ENCODE measurements at regions not wholly inside any gene's neighbourhood (a gene's known extent, or its start where the extent isn't known, plus 50 kb on each side); places are given as distances from the start of the nearest gene placed in this dataset.
A peak's percentile ranks its signal among the peaks of the same experiment; 100 is the strongest.
"Not testable (repeated sequence)": the region's sequence is repeated elsewhere in the genome, so short reads cannot be mapped to it uniquely, and the experiment has no call there.

DNA sequence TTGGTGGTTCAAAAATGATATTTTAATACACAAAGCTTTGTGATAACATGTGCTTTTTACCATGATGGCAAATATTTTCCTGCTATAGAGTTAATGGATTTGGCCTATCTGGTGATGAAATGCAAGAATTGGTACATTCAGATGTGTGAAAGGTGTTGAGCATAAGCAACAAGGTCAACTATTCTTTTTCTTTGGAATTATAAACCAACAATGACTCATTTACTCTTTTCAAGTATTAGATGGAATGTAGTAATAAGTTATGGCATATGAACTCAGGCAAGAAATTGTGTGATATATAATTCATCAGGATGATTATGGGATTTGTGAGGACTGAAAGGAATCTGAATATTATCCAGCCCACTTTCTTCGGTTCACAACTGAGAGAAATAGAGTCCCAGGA is 471.4 kb downstream of the ETNK1 start:
- no peak for DNase-seq

DNA sequence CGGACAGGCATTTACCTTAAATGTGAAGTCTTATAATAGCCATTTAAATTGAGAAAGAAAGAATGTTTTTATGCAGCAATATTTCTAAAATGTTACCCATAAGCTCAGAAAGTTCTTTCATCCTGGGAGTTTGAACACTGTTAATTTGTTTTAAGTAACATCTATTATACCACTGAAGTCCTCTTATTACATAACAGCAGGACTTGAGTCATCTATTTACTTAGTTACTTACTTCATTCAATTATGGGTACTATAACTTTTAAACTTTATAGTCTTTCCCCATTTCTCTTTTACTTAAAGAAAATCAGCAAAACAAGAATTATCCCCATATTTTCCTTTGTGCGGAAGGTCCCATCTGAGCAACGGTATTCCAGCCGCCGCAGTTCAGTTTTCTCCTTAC is 473.1 kb downstream of the ETNK1 start:
- DNase-seq: no peak

DNA sequence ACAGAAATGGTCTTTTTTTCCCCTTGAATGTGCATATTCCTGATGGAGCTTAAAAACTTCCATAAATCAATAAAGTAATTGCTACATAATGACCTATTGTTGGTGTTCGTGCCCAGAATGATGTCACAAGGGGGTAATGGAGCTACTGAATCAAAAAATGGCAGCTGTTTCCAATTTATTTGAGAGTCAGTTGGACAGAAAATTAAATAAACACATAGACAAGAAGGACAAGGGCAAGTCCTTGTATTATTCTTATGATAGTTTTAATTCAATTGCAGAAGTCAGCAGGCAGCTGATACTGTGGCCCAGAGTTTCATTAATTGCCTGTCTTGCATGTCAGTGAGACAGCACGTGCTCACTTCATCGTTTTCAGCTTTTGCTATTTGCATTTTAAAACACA is 473.5 kb downstream of the ETNK1 start:
- DNase-seq: no peak

DNA sequence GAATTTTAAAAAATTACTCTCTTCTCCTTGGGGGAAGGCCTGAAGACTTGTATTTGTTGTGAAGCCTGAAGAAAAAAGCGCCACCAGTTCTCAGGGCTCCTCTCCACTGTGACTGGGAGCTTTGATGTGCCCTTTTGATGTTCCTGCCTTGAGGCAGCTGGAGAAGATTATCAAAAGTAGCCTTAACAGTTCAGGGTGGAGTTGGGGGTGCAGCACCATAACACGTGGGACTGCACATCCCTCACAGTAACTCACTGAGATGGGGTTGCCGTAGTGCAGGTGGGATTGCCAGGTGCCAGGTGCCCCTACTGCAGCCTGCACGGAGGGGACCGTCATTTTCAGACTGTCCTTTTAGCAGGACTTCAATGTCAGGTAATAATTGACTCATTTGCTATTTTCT is 474.1 kb downstream of the ETNK1 start:
- no peak for DNase-seq

DNA sequence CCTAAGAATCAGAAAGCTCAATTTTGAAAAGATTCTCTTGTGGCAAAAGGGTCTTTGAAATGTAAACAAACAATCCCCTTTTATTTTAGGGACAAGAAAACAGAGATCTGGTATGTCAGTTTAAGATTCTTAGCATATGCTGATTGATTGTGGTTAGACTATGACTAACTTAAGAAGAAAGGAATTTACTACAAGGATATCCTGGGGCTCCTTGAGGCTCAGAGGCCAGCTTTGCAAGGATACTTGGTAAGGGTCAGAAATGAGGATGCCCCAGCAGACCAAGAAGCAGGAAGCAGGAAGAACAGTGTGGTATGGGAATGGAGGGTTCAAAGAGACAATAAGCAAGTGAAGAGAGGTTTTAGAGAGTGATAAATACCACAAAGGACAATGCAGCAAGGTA is 474.6 kb downstream of the ETNK1 start:
- DNase-seq: no peak

DNA sequence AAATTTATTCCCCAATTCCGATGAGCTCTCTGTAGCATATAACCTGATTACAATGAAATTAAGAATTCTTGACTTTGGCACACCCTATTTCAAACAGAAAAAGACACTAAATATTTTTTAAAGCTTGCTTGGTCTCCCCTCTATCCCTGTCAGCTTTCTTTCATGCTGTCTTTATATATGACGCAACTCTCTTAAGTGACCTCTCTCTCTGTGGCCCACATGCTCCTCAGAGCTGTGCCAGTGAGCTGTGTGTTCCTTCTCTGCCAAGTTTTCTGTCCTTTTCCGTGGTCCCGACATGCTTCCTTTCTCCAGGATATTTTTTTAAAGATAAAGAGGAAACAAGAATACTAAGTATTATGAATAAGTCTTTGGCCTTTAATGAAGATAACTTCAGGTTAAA is 484.0 kb downstream of the ETNK1 start:
- no peak for DNase-seq

DNA sequence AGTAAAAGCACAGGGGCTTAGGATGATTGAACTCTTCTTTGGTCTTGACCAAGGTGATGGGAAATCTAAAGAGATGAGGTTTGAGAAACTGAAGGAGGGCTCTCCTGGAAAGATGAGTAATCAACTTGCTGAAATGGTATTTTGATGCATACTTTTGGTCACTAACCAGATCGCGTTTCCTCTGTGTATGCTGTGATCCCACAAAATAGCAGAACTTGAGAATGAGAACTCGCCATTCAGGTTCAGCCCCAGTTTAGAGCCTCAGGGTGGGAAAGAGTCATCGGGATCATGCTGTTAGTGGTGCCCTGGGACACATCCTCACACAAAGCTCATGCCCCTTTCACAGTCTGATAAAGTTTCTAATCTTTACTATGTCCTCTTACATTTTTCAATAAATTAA is 488.8 kb downstream of the ETNK1 start:
- no peak for DNase-seq

DNA sequence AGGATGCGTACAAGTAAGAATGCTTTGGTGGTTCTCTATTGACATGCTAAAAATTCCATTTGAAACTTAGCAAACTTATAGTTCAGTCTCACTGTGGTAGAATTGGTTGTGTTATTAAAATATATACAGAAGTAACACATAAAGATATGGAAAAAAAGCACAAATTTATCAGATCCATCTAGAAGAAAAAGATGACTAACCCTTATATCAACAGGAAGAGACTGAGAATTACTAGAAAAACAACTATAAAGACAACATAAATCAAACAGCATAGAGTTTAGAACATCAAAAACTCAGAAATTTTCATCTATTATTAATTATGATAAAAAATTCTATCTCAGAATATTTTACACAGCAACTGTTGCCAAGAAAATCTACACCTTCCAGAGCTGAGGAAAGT is 491.0 kb downstream of the ETNK1 start:
- no peak for DNase-seq

DNA sequence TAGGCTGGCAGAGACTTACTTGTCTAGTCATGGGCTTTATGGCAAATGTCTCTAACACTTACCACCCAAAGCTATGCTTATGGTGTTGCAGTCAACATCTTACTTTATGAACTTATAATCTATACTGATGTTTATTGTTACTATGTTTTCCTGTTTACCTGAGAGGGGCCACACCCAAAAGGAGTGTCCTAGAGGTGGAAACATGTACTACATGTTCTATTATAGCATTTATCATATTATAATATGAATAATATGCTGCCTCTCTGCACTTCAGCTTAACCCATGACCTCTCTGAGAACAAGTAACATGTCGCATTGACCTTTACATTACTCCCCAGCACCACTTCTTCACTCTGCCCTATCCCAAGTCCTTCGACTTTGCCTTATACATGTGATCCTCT is 501.8 kb downstream of the ETNK1 start:
- peak; percentile 22 for DNase-seq

DNA sequence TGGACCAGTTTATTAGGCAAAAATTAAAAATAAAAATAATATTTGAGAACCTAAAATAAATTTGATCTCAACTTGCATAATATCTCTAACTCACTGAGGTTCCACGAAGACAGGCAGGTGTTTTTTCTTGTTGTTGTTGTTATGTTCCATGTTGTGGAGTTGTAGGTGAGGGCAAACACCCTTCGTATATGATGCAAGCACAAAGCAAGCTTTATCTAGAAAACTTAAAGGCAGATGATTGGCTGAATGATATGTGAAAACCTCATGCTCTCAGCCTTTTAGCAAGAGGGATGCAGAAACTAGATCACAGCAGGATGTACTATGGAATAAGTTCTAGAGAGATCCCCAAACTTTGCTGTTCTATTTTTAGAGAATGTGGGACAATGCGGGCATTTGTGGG is 502.7 kb downstream of the ETNK1 start:
- no peak for DNase-seq

DNA sequence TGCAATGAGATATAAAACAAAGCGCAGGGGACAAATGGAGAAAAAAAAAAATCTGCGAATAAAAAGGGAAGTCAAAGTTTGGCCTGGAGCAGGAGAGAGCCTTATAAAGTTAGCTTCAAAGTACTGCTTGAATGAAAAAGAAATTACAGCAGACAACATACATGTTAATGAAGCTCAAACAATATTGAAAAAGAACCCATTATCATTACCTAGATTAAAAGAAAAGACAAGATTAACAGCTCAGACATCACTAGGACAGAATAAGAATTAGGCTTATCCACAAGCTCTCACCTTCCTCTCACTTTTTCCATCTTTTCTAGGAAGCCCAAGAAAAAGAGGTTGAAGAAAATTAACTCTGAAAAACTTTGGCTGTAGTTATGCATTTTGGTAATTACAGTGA is 503.5 kb downstream of the ETNK1 start:
- no peak for DNase-seq

DNA sequence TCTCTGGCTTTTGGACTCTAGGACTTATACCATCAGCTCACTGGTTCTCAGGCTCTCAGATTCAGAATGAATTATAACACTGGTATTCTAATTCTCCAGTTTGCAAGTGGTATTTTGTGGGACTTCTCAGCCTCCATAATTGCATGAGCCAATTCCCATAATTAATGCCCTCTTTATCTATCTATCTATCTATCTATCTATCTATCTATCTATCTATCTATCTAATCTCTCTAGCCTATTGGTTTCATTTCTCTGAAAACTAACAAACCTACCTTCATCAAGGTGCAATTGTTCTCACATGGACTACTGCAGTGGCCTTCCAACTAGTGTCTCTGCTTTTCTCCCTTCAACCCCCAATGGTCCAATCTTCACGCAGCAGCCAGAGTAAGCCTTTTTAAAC is 507.4 kb downstream of the ETNK1 start:
- no peak for DNase-seq

DNA sequence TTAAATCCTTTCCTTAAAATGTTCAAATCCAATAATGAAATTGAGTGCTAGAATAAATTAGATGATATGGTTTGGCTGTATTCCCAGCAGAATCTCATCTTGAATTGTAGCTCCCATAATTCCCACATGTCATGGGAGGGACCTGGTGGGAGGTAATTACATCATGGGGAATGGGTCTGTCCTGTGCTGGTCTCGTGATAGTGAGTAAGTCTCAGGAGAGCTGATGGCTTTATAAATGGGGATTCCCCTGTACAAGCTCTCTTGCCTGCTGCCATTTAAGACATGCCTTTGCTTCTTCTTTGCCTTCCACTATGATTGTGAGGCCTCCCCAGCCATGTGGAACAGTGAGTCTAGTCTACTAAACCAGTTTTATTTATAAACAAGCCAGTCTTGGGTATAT is 508.5 kb downstream of the ETNK1 start:
- no peak for DNase-seq

DNA sequence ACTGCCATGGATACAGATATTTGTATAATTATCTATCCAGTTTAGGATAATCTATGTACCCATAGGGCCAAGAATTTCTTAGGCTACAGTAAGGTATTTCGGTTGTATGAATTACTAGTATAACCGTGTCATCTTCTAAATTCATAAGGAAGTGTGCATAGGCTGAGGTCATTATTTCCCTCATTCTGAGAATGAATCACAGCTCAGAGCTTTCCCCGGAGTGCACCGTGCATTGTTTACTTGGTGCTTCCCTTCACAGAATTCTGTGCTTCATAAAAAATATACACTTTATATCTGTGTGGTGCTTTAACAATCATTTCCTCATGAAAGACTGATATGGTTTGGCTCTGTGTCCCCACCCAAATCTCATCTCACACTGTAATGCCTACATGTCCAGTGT is 514.1 kb downstream of the ETNK1 start:
- no peak for DNase-seq

DNA sequence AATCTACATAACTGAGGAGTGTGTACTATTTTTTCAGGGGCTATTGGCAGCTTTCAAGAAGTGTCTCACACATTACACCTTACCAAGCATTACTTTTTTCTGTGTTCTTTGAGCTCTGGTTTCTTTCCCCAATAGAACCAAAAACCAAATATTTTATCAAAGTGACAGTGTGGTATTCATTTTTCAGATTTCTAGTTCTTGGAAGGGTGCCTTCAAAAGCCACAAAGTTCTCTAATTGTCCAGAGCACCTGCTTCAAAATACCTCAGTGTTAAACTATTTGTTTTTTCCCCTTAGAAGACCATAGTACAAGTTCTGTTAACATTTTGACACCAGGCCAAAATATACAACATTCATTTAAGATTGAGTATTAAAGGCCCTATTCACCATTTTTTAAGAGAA is 515.7 kb downstream of the ETNK1 start:
- DNase-seq: no peak

DNA sequence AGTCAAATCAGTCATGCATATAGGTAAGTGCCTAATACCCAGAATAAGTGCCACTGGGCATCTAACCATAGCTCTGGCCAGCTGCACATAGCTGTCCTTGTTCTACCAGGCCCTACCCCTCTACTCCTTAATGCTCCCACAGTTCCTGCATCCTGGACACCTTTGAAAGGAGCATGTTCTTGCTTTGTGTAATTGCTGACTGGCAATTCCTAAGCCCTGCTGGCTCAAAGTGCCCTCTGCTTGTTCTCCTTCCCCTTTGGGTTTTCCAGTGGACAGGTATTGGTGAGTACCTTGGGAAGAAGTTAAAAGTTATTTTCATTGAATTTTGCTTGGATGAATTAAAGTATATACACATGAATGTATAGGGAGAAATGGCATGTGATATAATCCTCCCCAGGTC is 516.4 kb downstream of the ETNK1 start:
- no peak for DNase-seq

DNA sequence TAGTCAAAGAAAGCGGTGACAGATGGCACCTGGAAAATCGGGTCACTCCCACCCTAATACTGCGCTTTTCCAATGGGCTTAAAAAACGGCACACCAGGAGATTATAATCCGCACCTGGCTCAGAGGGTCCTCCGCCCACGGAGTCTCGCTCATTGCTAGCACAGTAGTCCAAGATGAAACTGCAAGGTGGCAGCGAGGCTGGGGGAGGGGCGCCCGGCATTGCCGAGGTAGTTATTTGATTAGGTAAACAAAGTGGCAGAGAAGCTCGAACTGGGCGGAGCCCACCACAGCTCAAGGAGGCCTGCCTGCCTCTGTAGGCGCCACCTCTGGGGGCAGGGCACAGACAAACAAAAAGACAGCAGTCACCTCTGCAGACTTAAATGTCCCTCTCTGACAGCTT is 521.1 kb downstream of the ETNK1 start:
- not testable (repeated sequence) for DNase-seq

DNA sequence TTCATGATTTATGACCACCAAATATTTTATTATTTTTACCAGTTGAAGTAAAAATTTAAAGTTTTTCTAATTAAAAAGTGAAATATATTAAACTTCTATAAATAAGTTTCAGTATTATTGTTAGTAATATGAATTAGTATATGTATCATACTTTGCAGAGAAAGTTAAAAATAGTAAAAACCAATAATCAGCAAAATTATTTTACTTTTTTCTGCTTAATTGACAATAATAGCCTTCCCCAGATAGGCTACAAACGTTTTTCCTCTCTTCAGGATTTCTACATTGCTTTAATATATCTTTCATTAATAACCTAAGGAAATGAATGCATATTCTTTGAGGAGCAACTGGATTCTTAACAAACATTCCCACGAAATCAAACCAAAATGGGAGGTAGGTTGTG is 543.5 kb downstream of the ETNK1 start:
- no peak for DNase-seq

DNA sequence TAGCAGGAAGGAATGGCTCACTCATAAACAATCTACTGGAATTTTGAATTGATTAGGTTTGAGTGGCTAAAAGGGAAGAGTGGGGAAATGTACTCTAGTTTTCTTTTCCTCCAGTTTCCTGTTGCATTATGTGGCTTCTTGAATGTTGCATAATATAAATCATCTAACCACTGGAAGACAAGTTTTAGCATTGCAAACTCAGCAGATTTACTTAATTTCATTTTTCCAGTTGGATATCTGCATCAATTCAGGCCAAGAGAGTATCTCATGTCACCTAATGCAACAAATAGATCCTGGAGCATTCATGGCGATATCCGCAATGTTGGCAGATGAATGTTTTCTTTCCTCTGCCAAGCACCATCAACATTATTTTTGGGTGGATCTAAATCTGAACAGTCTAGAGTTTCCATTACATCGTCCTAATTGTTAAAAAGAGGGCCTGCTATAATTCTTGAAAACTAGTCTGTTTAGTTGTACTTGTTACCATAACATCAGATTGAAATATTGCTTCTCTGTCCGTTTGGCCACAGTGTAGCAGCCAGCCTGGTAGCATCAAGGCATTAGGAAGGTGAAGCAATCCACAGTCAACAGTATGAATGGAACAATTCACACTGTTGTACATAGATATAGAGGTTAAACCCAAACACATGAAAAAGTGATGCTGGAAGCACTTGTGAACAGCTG is 544.2 kb downstream of the ETNK1 start:
- DNase-seq: no peak

DNA sequence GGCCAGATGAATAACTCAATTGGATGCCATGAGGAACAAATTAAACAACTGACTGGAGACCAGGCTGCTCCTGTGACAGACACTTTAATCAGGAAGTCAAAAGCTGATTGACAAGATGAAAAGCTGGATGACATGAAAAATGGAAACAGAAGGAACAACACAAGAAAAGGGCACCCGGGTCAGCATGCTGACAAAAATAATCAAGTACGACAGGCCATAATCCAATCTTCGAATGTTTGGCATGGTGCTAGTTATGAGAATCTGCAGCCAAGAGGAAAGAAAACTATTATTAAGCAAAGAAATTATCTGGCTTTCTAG is 544.7 kb downstream of the ETNK1 start:
- no peak for DNase-seq

DNA sequence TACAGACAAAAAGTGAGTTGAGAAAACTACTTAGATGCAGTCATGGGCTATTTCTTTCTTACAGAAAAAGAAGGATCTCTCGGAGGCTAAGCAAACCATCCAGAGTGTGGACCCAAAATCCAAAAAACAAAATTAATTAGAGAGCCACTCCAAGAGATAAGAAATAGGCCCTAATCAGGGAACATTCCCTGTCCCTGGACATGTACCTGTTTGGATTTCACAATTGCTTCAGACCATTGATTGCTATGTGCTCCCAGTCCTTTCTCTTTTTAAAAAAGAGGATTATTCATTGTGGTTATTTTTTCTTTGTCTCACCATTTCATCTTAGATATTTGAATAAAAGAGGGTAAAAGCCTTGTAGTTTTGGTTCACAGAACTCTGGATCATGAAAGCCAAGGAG is 549.9 kb downstream of the ETNK1 start:
- no peak for DNase-seq

DNA sequence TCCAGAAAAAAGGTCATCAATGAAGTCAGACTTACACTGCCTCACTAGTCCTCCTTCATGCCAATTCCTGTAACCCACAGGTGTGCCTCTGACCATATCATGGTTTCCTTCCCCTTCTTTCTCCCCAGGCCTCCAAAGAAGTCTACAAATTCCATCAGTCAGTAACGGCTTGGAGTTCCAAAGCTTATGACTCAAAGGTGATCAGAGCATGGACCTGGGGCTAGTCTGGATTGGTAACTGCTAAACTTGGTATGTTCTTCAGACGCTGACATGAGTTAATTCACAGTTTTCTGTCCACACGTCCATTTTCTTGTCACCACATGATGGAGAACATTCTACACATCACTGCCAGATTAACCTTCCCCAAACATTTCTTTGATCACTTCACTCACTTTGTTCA is 560.4 kb downstream of the ETNK1 start:
- DNase-seq: no peak

DNA sequence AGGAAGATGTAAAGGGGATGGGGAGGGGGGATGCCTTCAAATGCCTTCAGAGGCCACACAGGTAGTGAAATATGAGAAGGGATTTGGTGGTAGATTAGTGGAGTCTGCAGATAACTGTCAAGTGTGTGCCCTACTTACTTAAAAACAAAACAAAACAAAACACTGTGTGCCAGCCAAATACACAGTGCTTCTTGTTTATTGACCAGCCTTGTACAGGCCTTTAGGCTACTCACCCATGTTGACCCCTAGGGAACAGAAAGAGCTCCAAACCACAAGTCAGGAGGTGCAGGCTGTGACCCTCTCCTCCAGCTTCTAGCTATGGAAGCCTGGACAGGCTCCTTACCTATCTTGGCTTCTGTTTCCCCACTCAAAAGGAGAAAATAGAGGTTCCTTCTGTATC is 562.0 kb downstream of the ETNK1 start:
- no peak for DNase-seq

DNA sequence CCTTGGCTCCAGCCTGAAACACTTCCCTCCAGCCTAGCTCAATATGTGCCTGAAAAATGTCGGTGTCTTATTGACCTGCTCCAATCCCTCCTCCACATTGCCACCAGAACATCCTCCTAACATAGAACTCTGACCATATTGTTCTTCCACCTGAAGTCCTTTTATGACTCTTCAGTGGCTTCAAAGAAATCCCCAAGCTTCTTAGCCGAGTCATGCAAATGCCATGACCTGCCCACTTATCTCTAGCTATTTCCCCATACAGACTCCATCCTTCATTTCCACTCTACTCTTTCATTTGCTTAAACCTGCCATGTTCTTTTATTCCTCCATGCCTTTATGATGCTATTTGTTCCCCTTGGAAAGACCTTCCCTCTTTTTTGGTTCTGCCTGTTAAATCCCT is 568.6 kb downstream of the ETNK1 start:
- DNase-seq: no peak

DNA sequence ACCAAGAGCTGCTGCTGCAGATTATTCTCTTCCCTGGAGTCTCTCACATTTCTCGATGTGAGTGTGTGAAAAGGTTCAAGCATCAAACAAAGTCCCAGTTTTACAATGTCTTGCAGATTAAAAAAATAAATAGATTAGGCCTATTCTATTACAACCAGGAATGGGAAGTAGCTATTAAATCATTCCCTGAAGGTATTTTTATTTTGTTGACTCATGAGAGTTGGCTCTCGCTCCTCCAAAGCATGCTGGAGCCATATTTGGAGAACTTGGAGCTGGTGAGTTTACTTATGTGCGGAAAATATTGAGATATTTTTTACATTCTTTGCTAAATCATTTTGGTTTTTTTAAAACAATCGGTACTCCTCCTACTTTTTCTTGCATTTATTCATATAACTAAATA is 572.3 kb downstream of the ETNK1 start:
- no peak for DNase-seq

DNA sequence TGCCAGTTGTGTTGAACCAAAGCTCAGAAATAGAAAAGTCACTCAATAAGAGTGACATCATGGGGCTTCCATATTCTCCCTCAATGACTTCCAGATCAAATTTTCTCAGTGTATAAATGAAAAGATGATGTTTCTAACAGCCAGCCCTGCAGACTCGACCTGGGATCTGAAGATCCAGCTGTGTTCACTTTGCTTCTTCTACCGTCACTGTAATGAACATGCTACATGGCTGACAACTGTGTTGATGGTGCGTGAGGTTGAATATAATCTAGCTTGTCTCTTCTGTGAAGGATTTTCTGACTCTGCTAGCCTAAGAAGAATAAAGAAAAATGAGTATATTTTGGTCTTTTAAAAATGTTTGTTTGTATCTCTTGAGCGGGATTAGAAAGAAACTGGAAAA is 577.8 kb downstream of the ETNK1 start:
- no peak for DNase-seq

All from DMS53 (cell line).